VCaP (cell line): ENCODE measurements at regions not wholly inside any gene's neighbourhood (a gene's known extent, or its start where the extent isn't known, plus 50 kb on each side); places are given as distances from the start of the nearest gene placed in this dataset.

ENCODE experiments used
- H3K27ac ChIP-seq: fragments of 450-650 bp; 2 replicates; pipeline ENCODE4 v1.5.1; 2017
- TF ChIP-seq, protein P1 (sequence below): fragments of 450-650 bp; conservative IDR thresholded peaks from 2 replicates; pipeline ENCODE4 v1.5.1; 2017; ENCODE audit warnings: mild to moderate bottlenecking, moderate library complexity

GRCh38 chr2:71951083-71951468, 196.6 kb downstream of the CYP26B1 start:
- TF ChIP-seq, protein P1, sequence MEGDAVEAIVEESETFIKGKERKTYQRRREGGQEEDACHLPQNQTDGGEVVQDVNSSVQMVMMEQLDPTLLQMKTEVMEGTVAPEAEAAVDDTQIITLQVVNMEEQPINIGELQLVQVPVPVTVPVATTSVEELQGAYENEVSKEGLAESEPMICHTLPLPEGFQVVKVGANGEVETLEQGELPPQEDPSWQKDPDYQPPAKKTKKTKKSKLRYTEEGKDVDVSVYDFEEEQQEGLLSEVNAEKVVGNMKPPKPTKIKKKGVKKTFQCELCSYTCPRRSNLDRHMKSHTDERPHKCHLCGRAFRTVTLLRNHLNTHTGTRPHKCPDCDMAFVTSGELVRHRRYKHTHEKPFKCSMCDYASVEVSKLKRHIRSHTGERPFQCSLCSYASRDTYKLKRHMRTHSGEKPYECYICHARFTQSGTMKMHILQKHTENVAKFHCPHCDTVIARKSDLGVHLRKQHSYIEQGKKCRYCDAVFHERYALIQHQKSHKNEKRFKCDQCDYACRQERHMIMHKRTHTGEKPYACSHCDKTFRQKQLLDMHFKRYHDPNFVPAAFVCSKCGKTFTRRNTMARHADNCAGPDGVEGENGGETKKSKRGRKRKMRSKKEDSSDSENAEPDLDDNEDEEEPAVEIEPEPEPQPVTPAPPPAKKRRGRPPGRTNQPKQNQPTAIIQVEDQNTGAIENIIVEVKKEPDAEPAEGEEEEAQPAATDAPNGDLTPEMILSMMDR, result no peak
- no peak overlapping the region for H3K27ac ChIP-seq

- no peak overlapping the region for H3K27ac ChIP-seq
Observed at GRCh38 chr2:71950256-71951082, 197.2 kb downstream of the CYP26B1 start.

DNA sequence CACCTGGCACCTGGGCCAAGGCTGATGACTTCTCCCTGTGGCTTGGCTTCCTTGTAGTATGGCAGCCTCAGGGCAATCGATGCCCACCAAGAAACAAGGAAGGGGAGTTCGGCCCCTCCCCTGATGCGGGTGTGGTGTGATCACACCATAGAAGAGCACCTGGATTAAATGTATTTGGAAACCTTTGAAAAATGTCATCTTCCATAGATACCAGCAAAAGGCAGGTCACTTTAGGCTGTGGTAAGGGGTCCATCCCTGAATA, 198.2 kb downstream of the CYP26B1 start:
- H3K27ac ChIP-seq, result no peak overlapping the region
- TF ChIP-seq, protein P1, result no peak

More at GRCh38 chr2:71950256-71951082, 197.2 kb downstream of the CYP26B1 start:
- TF ChIP-seq, protein P1, result no peak

DNA sequence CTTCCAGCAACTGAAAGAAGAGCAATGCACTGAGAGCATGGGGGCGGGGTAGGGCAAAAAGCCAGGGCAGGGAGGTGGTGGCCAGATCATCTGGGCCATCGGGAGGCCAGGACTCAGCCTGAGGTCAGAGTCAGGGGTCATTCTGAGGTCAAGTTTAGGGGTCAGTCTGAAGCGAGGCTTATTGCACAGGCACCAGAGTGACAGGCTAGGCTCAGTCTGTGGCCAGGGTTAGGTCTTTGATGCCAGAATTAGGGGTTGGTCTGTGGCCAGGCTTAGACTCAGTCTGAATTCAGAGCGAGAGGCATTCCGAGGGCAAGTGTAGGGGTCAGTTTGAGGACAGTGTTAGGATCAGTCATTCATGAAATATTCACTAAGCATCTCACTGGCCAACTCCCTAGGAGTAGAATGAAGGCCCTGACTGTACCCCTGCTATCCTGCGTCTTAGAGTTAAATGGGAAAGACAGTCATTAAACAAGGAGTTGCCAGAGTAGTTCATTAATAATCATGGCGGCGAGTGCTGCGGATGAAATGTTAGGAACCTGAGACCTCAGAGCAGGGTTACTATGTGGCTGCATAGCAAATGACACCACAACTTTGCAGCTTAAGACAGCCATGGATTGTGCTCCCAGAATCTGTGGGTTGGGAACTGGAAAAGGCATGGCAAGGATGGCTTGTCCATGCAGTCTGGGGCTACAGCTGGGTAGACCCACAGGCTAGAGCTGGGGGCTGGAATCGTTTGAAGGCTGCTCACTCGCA, 198.7 kb downstream of the CYP26B1 start:
- TF ChIP-seq, protein P1, result no peak

GRCh38 chr2:71947809-71948208, 199.9 kb downstream of the CYP26B1 start:
- TF ChIP-seq, protein P1, result no peak
- H3K27ac ChIP-seq, result no peak overlapping the region

More for the DNA sequence above, 198.7 kb downstream of the CYP26B1 start:
- H3K27ac ChIP-seq, result no peak overlapping the region

GRCh38 chr2:71945603-71945959, 202.1 kb downstream of the CYP26B1 start:
- no peak overlapping the region for H3K27ac ChIP-seq
- TF ChIP-seq, protein P1, result no peak

GRCh38 chr2:71944806-71945602, 202.7 kb downstream of the CYP26B1 start:
- TF ChIP-seq, protein P1, result no peak
- no peak overlapping the region for H3K27ac ChIP-seq
